BE2C (cell line): ENCODE measurements at regions not wholly inside any gene's neighbourhood (a gene's known extent, or its start where the extent isn't known, plus 50 kb on each side); places are given as distances from the start of the nearest gene placed in this dataset.
A peak's percentile ranks its signal among the peaks of the same experiment; 100 is the strongest.

ENCODE experiments used
- DNase-seq: peaks from one replicate; pipeline ENCODE4 v3.0.0-alpha.2; 2020
- H3K27me3 ChIP-seq: fragments of 250-450 bp; sonication (Bioruptor Pico); 2 replicates; pipeline ENCODE4 v1.5.1; 2020; ENCODE audit warnings: mild to moderate bottlenecking
- H3K36me3 ChIP-seq: fragments of 250-450 bp; sonication (Bioruptor Pico); 2 replicates; pipeline ENCODE4 v1.5.1; 2020; ENCODE audit warnings: mild to moderate bottlenecking
- H3K4me1 ChIP-seq: fragments of 250-450 bp; sonication (Bioruptor Pico); 2 replicates; pipeline ENCODE4 v1.5.1; 2020
- H3K4me3 ChIP-seq: 2 replicates; pipeline ENCODE4 v1.5.1; 2011; ENCODE audit warnings: low read depth, low read length
- H3K9me3 ChIP-seq: fragments of 250-450 bp; sonication (Bioruptor Pico); 2 replicates; pipeline ENCODE4 v1.5.1; 2020
- TF ChIP-seq, protein P1 (sequence below): IDR thresholded peaks from 2 replicates; pipeline ENCODE4 v1.5.1; 2012; ENCODE audit warnings: mild to moderate bottlenecking, low read depth, low read length

GRCh38 chr10:111432588-111432987 is 355.8 kb downstream of the ADRA2A start:
- TF ChIP-seq, protein P1, sequence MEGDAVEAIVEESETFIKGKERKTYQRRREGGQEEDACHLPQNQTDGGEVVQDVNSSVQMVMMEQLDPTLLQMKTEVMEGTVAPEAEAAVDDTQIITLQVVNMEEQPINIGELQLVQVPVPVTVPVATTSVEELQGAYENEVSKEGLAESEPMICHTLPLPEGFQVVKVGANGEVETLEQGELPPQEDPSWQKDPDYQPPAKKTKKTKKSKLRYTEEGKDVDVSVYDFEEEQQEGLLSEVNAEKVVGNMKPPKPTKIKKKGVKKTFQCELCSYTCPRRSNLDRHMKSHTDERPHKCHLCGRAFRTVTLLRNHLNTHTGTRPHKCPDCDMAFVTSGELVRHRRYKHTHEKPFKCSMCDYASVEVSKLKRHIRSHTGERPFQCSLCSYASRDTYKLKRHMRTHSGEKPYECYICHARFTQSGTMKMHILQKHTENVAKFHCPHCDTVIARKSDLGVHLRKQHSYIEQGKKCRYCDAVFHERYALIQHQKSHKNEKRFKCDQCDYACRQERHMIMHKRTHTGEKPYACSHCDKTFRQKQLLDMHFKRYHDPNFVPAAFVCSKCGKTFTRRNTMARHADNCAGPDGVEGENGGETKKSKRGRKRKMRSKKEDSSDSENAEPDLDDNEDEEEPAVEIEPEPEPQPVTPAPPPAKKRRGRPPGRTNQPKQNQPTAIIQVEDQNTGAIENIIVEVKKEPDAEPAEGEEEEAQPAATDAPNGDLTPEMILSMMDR, result no peak
- DNase-seq, result no peak
- Histone ChIP-seq H3K4me1 (peaks cover 25% of the 10 kb centered on the region), H3K27me3 (no peaks in the 10 kb centered on the region), H3K36me3 (no peaks in the 10 kb centered on the region), H3K4me3 (no peak overlapping the region), H3K9me3 (no peaks in the 10 kb centered on the region)

DNA sequence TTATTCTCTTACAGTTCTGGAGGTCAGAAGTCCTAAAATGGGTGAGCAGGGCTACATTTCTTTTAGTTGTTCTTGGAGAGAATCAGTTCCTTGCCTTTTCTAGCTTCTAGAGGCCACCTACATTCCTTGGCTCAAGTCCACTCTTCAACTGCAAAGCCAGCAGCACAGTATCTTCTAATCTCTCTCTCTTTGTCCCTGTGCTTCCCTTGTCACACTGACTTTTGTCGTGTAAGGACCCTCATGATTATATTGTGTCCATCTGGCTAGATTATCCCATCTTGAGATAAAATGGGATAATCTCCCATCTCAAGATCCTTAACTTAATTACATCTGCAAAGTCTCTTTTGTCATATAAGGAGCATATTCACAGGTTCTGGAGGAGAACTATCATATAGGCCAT is 359.0 kb downstream of the ADRA2A start:
- no peak overlapping the region for H3K4me3 ChIP-seq
- no peaks in the 10 kb centered on the region for H3K27me3 ChIP-seq

GRCh38 chr10:111439034-111439842 is 362.4 kb downstream of the ADRA2A start:
- no peak overlapping the region for H3K4me3 ChIP-seq
- TF ChIP-seq, protein P1, result no peak
- no peaks in the 10 kb centered on the region for H3K36me3 ChIP-seq
- no peaks in the 10 kb centered on the region for H3K27me3 ChIP-seq
- H3K4me1 ChIP-seq, result peaks cover 11% of the 10 kb centered on the region
- H3K9me3 ChIP-seq, result no peaks in the 10 kb centered on the region
- DNase-seq, result no peak

More for the DNA sequence above, 359.0 kb downstream of the ADRA2A start:
- TF ChIP-seq, protein P1, result no peak
- peaks cover 23% of the 10 kb centered on the region for H3K4me1 ChIP-seq
- no peak for DNase-seq
- H3K36me3 ChIP-seq, result no peaks in the 10 kb centered on the region
- H3K9me3 ChIP-seq, result no peaks in the 10 kb centered on the region

GRCh38 chr10:111440501-111440900 is 363.7 kb downstream of the ADRA2A start:
- DNase-seq, result peak; percentile 10
- Histone ChIP-seq H3K4me3 (no peak overlapping the region), H3K9me3 (no peaks in the 10 kb centered on the region), H3K4me1 (peaks cover 14% of the 10 kb centered on the region), H3K27me3 (no peaks in the 10 kb centered on the region), H3K36me3 (no peaks in the 10 kb centered on the region)
- TF ChIP-seq, protein P1, result no peak

GRCh38 chr10:111445667-111446066 is 368.8 kb downstream of the ADRA2A start:
- Histone ChIP-seq H3K4me3 (no peak overlapping the region), H3K27me3 (no peaks in the 10 kb centered on the region), H3K36me3 (no peaks in the 10 kb centered on the region), H3K4me1 (peaks cover 20% of the 10 kb centered on the region), H3K9me3 (no peaks in the 10 kb centered on the region; the same call in 1 of the 2 replicates)
- TF ChIP-seq, protein P1, result no peak
- no peak for DNase-seq

- no peaks in the 10 kb centered on the region; the same call in 1 of the 2 replicates for H3K9me3 ChIP-seq
- no peak overlapping the region for H3K4me3 ChIP-seq
- DNase-seq, result no peak
- H3K36me3 ChIP-seq, result no peaks in the 10 kb centered on the region
- H3K4me1 ChIP-seq, result peaks cover 20% of the 10 kb centered on the region
- no peaks in the 10 kb centered on the region for H3K27me3 ChIP-seq
- TF ChIP-seq, protein P1, result no peak
Measured at GRCh38 chr10:111446966-111447365, 370.1 kb downstream of the ADRA2A start.
